ENCODE measurements at regions not wholly inside any gene's neighbourhood (a gene's known extent, or its start where the extent isn't known, plus 50 kb on each side); places are given as distances from the start of the nearest gene placed in this dataset.

DNA sequence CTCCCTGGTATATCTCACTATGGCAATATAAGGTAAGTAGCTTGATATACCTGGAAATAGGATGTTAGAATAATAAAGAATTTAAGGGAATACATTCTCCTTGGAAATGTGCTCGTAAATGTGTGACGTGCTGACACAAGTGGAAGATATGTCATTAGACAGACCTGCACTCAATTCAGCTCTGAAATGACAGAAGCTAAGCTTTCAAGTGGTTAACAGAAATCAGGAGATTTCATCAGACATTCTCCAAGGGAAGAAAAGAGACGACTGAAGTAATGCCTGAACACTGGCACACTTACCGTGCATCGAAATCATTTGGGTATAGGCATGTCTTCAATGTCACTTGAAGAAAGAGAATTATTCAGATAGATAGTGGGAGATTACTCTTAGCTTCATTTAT lies 933.3 kb upstream of the CTNND2 start:
- H3K36me3 ChIP-seq (ENCODE audit: insufficient read depth), result no peaks in the 10 kb centered on the region
- no peak overlapping the region for H3K4me2 ChIP-seq
- H3K9me3 Mint-ChIP-seq, result no peaks in the 10 kb centered on the region
- H2AFZ ChIP-seq, result no peak overlapping the region
- DNase-seq (ENCODE audit: low spot score) (no peak), ATAC-seq (no peak)
- H3K27me3 ChIP-seq (ENCODE audit: insufficient read depth), result no peaks in the 10 kb centered on the region
- no peak overlapping the region for H3K4me3 ChIP-seq
- no peak overlapping the region for H3K4me3 Mint-ChIP-seq
- H3K9me2 ChIP-seq (ENCODE audit: insufficient read depth), result no peaks in the 10 kb centered on the region
- TF ChIP-seq EZH2 (IDR thresholded peaks at IDR 0.05; ENCODE audit: low read depth, unreplicated experiment) (no peak), NANOG (IDR thresholded peaks at IDR 0.05; ENCODE audit: borderline replicate concordance) (no peak), ZNF114 (CRISPR knock-in tag; IDR thresholded peaks at IDR 0.05) (no peak), EZH2phosphoT487 (IDR thresholded peaks at IDR 0.05; ENCODE audit: unreplicated experiment) (no peak), CREB1 (CRISPR knock-in tag; IDR thresholded peaks at IDR 0.05; ENCODE audit: low read depth) (no peak), ZNF331 (CRISPR knock-in tag; IDR thresholded peaks at IDR 0.05; ENCODE audit: low read depth) (no peak), POLR2AphosphoS5 (IDR thresholded peaks at IDR 0.05; ENCODE audit: low read depth) (no peak)
- TF ChIP-seq, protein P1, sequence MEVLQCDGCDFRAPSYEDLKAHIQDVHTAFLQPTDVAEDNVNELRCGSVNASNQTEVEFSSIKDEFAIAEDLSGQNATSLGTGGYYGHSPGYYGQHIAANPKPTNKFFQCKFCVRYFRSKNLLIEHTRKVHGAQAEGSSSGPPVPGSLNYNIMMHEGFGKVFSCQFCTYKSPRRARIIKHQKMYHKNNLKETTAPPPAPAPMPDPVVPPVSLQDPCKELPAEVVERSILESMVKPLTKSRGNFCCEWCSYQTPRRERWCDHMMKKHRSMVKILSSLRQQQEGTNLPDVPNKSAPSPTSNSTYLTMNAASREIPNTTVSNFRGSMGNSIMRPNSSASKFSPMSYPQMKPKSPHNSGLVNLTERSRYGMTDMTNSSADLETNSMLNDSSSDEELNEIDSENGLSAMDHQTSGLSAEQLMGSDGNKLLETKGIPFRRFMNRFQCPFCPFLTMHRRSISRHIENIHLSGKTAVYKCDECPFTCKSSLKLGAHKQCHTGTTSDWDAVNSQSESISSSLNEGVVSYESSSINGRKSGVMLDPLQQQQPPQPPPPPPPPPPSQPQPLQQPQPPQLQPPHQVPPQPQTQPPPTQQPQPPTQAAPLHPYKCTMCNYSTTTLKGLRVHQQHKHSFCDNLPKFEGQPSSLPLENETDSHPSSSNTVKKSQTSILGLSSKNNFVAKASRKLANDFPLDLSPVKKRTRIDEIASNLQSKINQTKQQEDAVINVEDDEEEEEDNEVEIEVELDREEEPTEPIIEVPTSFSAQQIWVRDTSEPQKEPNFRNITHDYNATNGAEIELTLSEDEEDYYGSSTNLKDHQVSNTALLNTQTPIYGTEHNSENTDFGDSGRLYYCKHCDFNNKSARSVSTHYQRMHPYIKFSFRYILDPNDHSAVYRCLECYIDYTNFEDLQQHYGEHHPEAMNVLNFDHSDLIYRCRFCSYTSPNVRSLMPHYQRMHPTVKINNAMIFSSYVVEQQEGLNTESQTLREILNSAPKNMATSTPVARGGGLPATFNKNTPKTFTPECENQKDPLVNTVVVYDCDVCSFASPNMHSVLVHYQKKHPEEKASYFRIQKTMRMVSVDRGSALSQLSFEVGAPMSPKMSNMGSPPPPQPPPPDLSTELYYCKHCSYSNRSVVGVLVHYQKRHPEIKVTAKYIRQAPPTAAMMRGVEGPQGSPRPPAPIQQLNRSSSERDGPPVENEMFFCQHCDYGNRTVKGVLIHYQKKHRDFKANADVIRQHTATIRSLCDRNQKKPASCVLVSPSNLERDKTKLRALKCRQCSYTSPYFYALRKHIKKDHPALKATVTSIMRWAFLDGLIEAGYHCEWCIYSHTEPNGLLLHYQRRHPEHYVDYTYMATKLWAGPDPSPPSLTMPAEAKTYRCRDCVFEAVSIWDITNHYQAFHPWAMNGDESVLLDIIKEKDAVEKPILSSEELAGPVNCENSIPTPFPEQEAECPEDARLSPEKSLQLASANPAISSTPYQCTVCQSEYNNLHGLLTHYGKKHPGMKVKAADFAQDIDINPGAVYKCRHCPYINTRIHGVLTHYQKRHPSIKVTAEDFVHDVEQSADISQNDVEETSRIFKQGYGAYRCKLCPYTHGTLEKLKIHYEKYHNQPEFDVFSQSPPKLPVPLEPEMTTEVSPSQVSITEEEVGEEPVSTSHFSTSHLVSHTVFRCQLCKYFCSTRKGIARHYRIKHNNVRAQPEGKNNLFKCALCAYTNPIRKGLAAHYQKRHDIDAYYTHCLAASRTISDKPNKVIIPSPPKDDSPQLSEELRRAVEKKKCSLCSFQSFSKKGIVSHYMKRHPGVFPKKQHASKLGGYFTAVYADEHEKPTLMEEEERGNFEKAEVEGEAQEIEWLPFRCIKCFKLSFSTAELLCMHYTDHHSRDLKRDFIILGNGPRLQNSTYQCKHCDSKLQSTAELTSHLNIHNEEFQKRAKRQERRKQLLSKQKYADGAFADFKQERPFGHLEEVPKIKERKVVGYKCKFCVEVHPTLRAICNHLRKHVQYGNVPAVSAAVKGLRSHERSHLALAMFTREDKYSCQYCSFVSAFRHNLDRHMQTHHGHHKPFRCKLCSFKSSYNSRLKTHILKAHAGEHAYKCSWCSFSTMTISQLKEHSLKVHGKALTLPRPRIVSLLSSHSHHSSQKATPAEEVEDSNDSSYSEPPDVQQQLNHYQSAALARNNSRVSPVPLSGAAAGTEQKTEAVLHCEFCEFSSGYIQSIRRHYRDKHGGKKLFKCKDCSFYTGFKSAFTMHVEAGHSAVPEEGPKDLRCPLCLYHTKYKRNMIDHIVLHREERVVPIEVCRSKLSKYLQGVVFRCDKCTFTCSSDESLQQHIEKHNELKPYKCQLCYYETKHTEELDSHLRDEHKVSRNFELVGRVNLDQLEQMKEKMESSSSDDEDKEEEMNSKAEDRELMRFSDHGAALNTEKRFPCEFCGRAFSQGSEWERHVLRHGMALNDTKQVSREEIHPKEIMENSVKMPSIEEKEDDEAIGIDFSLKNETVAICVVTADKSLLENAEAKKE (CRISPR knock-in tag; IDR thresholded peaks at IDR 0.05), result no peak
- TF ChIP-seq, protein P2, sequence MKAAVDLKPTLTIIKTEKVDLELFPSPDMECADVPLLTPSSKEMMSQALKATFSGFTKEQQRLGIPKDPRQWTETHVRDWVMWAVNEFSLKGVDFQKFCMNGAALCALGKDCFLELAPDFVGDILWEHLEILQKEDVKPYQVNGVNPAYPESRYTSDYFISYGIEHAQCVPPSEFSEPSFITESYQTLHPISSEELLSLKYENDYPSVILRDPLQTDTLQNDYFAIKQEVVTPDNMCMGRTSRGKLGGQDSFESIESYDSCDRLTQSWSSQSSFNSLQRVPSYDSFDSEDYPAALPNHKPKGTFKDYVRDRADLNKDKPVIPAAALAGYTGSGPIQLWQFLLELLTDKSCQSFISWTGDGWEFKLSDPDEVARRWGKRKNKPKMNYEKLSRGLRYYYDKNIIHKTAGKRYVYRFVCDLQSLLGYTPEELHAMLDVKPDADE (IDR thresholded peaks at IDR 0.05), result no peak
- TF ChIP-seq, protein P3, sequence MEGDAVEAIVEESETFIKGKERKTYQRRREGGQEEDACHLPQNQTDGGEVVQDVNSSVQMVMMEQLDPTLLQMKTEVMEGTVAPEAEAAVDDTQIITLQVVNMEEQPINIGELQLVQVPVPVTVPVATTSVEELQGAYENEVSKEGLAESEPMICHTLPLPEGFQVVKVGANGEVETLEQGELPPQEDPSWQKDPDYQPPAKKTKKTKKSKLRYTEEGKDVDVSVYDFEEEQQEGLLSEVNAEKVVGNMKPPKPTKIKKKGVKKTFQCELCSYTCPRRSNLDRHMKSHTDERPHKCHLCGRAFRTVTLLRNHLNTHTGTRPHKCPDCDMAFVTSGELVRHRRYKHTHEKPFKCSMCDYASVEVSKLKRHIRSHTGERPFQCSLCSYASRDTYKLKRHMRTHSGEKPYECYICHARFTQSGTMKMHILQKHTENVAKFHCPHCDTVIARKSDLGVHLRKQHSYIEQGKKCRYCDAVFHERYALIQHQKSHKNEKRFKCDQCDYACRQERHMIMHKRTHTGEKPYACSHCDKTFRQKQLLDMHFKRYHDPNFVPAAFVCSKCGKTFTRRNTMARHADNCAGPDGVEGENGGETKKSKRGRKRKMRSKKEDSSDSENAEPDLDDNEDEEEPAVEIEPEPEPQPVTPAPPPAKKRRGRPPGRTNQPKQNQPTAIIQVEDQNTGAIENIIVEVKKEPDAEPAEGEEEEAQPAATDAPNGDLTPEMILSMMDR (conservative IDR thresholded peaks at IDR 0.05; ENCODE audit: low read depth in 2 of 2), result no peak
- TF ChIP-seq, protein P4, sequence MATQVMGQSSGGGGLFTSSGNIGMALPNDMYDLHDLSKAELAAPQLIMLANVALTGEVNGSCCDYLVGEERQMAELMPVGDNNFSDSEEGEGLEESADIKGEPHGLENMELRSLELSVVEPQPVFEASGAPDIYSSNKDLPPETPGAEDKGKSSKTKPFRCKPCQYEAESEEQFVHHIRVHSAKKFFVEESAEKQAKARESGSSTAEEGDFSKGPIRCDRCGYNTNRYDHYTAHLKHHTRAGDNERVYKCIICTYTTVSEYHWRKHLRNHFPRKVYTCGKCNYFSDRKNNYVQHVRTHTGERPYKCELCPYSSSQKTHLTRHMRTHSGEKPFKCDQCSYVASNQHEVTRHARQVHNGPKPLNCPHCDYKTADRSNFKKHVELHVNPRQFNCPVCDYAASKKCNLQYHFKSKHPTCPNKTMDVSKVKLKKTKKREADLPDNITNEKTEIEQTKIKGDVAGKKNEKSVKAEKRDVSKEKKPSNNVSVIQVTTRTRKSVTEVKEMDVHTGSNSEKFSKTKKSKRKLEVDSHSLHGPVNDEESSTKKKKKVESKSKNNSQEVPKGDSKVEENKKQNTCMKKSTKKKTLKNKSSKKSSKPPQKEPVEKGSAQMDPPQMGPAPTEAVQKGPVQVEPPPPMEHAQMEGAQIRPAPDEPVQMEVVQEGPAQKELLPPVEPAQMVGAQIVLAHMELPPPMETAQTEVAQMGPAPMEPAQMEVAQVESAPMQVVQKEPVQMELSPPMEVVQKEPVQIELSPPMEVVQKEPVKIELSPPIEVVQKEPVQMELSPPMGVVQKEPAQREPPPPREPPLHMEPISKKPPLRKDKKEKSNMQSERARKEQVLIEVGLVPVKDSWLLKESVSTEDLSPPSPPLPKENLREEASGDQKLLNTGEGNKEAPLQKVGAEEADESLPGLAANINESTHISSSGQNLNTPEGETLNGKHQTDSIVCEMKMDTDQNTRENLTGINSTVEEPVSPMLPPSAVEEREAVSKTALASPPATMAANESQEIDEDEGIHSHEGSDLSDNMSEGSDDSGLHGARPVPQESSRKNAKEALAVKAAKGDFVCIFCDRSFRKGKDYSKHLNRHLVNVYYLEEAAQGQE (IDR thresholded peaks at IDR 0.05; ENCODE audit: unreplicated experiment), result no peak
- peaks cover 12% of the 10 kb centered on the region for H3K4me1 Mint-ChIP-seq
- no peaks in the 10 kb centered on the region for H3F3A ChIP-seq (replicated peaks; ENCODE audit: low read depth)
- no peaks in the 10 kb centered on the region; the same call in 1 of the 2 replicates for H3K4me1 ChIP-seq (ENCODE audit: insufficient read depth)
- H3K27me3 Mint-ChIP-seq (ENCODE audit: insufficient read depth, low read depth, poor library complexity), result no peaks in the 10 kb centered on the region
- no peaks in the 10 kb centered on the region for H3K79me2 ChIP-seq (replicated peaks; ENCODE audit: insufficient read depth)
- H3K27ac Mint-ChIP-seq, result no peak overlapping the region
- no peak overlapping the region for H3K27ac ChIP-seq (ENCODE audit: low read depth)
- H3K36me3 Mint-ChIP-seq (ENCODE audit: low read depth), result no peaks in the 10 kb centered on the region
- H4K20me1 ChIP-seq (replicated peaks; ENCODE audit: insufficient read depth), result no peaks in the 10 kb centered on the region

All from GM23338 (cell line).